Breast epithelium (tissue), 3 donors: ENCODE measurements at regions not wholly inside any gene's neighbourhood (a gene's known extent, or its start where the extent isn't known, plus 50 kb on each side); places are given as distances from the start of the nearest gene placed in this dataset.

Experiments
- POLR2A ChIP-seq: fragments of 450-650 bp; IDR thresholded peaks from one replicate; pipeline ENCODE4 v1.6.1; 2016; ENCODE audit warnings: antibody characterized with exemption, mild to moderate bottlenecking, moderate library complexity
- POLR2AphosphoS5 ChIP-seq, 3 donors: sonication (generic); formaldehyde crosslinking; IDR thresholded peaks; one replicate each; pipeline ENCODE4 v1.6.1; 2017; ENCODE audit warnings: antibody characterized with exemption in 3 of 3
- TF ChIP-seq, protein P1 (sequence below), 3 donors: fragments of 450-650 bp; IDR thresholded peaks; one replicate each; pipeline ENCODE4 v1.5.1; 2016 to 2017; ENCODE audit warnings: antibody characterized with exemption in 3 of 3, mild to moderate bottlenecking in 3 of 3, moderate library complexity in 3 of 3

DNA sequence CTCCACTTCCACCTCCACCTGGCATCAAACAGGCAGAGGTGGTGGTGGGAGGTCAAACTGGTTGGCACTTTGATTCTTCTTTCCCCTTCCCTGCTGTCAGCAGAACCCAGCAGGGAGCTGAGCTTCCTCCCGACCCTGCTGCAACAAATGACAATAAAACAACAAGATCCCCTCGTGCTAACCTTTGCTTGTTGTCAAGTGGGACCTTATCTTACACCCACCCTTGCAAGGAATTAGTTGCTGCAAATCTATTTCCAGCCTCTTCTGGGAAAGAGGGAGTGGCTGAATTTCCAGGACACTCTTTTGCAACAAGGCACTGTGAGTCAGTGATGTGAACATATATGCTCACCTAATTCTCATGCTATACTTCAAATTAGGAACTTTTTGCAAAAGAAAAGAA is 655.1 kb downstream of the DSC3 start:
- TF ChIP-seq POLR2AphosphoS5 (IDR thresholded peaks at IDR 0.05) (no peak), POLR2A (no peak)
- TF ChIP-seq, protein P1, sequence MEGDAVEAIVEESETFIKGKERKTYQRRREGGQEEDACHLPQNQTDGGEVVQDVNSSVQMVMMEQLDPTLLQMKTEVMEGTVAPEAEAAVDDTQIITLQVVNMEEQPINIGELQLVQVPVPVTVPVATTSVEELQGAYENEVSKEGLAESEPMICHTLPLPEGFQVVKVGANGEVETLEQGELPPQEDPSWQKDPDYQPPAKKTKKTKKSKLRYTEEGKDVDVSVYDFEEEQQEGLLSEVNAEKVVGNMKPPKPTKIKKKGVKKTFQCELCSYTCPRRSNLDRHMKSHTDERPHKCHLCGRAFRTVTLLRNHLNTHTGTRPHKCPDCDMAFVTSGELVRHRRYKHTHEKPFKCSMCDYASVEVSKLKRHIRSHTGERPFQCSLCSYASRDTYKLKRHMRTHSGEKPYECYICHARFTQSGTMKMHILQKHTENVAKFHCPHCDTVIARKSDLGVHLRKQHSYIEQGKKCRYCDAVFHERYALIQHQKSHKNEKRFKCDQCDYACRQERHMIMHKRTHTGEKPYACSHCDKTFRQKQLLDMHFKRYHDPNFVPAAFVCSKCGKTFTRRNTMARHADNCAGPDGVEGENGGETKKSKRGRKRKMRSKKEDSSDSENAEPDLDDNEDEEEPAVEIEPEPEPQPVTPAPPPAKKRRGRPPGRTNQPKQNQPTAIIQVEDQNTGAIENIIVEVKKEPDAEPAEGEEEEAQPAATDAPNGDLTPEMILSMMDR (IDR thresholded peaks at IDR 0.05): no peak
